OCI-LY7 (cell line): ENCODE measurements at regions not wholly inside any gene's neighbourhood (a gene's known extent, or its start where the extent isn't known, plus 50 kb on each side); places are given as distances from the start of the nearest gene placed in this dataset.
"Not testable (repeated sequence)": the region's sequence is repeated elsewhere in the genome, so short reads cannot be mapped to it uniquely, and the experiment has no call there.

ENCODE experiments used
- BruUV-seq: library from RNA; stranded (reverse); fragments of 400-500 nt; replicated peaks from 2 replicates; lab custom pipeline; 2021; lab: Mats Ljungman, UMichigan
- CTCF ChIA-PET: fragments of 300-600 bp; sonication (Branson Sonifier 250); formaldehyde crosslinking; loops from one replicate; lab custom pipeline; 2022; ENCODE audit warnings: antibody characterized with exemption; ENCODE audit not compliant: unreplicated experiment; lab: Charles Lee
- POLR2A ChIA-PET: fragments of 300-600 bp; sonication (Branson Sonifier 250); formaldehyde crosslinking; loops from one replicate; lab custom pipeline; 2022; ENCODE audit warnings: antibody characterized with exemption; lab: Charles Lee
- DNase-seq: peaks from one replicate; pipeline ENCODE4 v3.0.0-alpha.2; 2015; ENCODE audit warnings: low spot score
- H2AFZ ChIP-seq: fragments of 200-600 bp; sonication (generic), shearing (Covaris generic); 2 replicates; pipeline ENCODE4 v1.6.1; 2014; ENCODE audit warnings: mild to moderate bottlenecking, antibody characterized with exemption, low read length, moderate library complexity
- H3K27ac ChIP-seq: fragments of 200-600 bp; sonication (generic); 2 replicates; pipeline ENCODE4 v1.5.1; 2014; ENCODE audit warnings: mixed run types, low read depth, mild to moderate bottlenecking, moderate library complexity, low read length, inconsistent platforms; ENCODE audit not compliant: poor library complexity, severe bottlenecking
- H3K36me3 ChIP-seq: fragments of 200-600 bp; sonication (generic); 2 replicates; pipeline ENCODE4 v1.6.1; 2014; ENCODE audit warnings: mild to moderate bottlenecking, antibody characterized with exemption, low read length, moderate library complexity, mixed read lengths; ENCODE audit not compliant: insufficient read depth
- H3K4me1 ChIP-seq: fragments of 200-600 bp; sonication (generic); 2 replicates; pipeline ENCODE4 v1.5.1; 2014; ENCODE audit warnings: mild to moderate bottlenecking, low read length; ENCODE audit not compliant: insufficient read depth, poor library complexity, severe bottlenecking
- H3K4me2 ChIP-seq: fragments of 200-600 bp; sonication (generic); 2 replicates; pipeline ENCODE4 v1.6.1; 2014; ENCODE audit warnings: mild to moderate bottlenecking, low read length
- H3K4me3 ChIP-seq: fragments of 200-600 bp; sonication (generic); 2 replicates; pipeline ENCODE4 v1.5.1; 2014; ENCODE audit warnings: mild to moderate bottlenecking, low read depth, low read length; ENCODE audit not compliant: poor library complexity, severe bottlenecking
- H3K79me2 ChIP-seq: fragments of 200-600 bp; sonication (generic); 2 replicates; pipeline ENCODE4 v1.6.1; 2016; ENCODE audit warnings: low read depth, mild to moderate bottlenecking, low read length, moderate library complexity, mixed read lengths; ENCODE audit not compliant: insufficient read depth
- H3K9me2 ChIP-seq: fragments of 200-600 bp; sonication (generic); 2 replicates; pipeline ENCODE4 v1.6.1; 2016; ENCODE audit warnings: mild to moderate bottlenecking, low read length, mixed read lengths; ENCODE audit not compliant: insufficient read depth
- H3K9me3 ChIP-seq: fragments of 200-600 bp; sonication (generic); 2 replicates; pipeline ENCODE4 v1.6.1; 2014; ENCODE audit warnings: mild to moderate bottlenecking, mixed run types, low read length, mixed read lengths
- H4K20me1 ChIP-seq: fragments of 200-600 bp; sonication (generic); 2 replicates; pipeline ENCODE4 v1.6.1; 2014; ENCODE audit warnings: mild to moderate bottlenecking, antibody characterized with exemption, low read length, moderate library complexity, mixed read lengths; ENCODE audit not compliant: insufficient read depth
- CTCF ChIP-seq: fragments of 200-600 bp; sonication (generic); conservative IDR thresholded peaks from 2 replicates; pipeline ENCODE4 v1.5.1; 2014; ENCODE audit warnings: mild to moderate bottlenecking, antibody characterized with exemption, low read length, moderate library complexity, mixed read lengths
- EZH2phosphoT487 ChIP-seq: fragments of 200-600 bp; sonication (generic); IDR thresholded peaks from 2 replicates; pipeline ENCODE4 v1.6.1; 2018; ENCODE audit warnings: low read depth, borderline replicate concordance, mild to moderate bottlenecking, mixed run types, antibody characterized with exemption, low read length, moderate library complexity, mixed read lengths
- intact Hi-C: fragments of 100-400 bp; cut with micrococcal nuclease; formaldehyde crosslinking; loops from one replicate; pipeline ENCODE4 v1.10.0; 2022; ENCODE audit not compliant: unreplicated experiment

GRCh38 chr17:68107373-68107772 lies 71.8 kb downstream of the KPNA2 start:
- no peak for DNase-seq
- Histone ChIP-seq H3K9me2 (no peaks in the 10 kb centered on the region), H3K4me2 (no peak overlapping the region), H3K36me3 (peaks cover 26% of the 10 kb centered on the region), H3K4me1 (peaks cover 9% of the 10 kb centered on the region), H4K20me1 (no peaks in the 10 kb centered on the region), H3K79me2 (peaks cover 40% of the 10 kb centered on the region; the same call in 1 of the 2 replicates), H3K27ac (no peak overlapping the region), H3K4me3 (no peak overlapping the region), H2AFZ (no peak overlapping the region), H3K9me3 (peaks cover 14% of the 10 kb centered on the region)
- BruUV-seq = no TSS peak
- POLR2A ChIA-PET = interaction anchor here (0.6 to 1.2 kb wide), 3 partner anchors 8 to 21 kb away, joined by 3 read pairs; no protein-coding TSS in a partner anchor
- intact Hi-C loops = no loop called here
- TF ChIP-seq EZH2phosphoT487 = no peak
- CTCF ChIA-PET = no interaction called here

DNA sequence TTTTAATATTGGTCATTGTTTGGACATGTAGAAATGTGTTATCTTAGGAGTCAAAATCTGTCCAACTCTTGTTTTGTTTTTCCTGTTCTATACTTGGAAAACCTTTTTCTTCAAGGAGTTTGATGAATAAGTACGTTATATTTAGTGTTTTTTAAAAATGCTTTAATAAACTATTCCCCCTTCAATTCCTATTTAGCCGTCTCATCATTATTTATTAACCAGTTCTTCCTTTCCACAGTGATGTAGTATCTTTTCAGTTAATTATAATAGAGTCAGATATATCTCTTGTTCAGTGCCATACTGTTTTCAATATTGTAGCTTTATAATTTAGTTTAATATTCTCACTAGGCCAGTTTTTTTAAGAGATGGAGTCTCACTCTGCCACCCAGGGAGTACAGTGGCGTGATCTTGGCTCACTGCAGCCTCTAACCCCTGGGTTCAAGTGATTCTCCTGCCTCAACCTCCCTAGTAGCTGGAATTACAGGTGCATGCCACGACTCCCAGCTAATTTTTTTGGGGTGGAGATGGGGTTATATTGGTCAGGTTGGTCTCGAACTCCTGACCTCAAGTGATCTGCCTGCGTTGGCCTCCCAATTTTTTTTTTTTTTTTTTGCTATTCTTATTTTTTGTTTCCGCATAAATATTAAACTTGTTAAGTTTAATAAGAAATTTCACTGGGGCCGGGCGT lies 72.9 kb downstream of the KPNA2 start:
- H3K4me1 ChIP-seq = peaks cover 1% of the 10 kb centered on the region
- DNase-seq = no peak
- CTCF ChIA-PET = no interaction called here
- TF ChIP-seq EZH2phosphoT487 (no peak), CTCF (no peak)
- peaks cover 26% of the 10 kb centered on the region for H3K36me3 ChIP-seq
- H3K9me2 ChIP-seq = no peaks in the 10 kb centered on the region
- H2AFZ ChIP-seq = no peak overlapping the region
- no TSS peak for BruUV-seq
- intact Hi-C loops = no loop called here
- POLR2A ChIA-PET = interaction anchor here (0.5 to 1.2 kb wide), 3 partner anchors 22 to 54 kb away, joined by 3 read pairs; no protein-coding TSS in a partner anchor
- no peak overlapping the region for H3K27ac ChIP-seq
- H3K9me3 ChIP-seq = peaks cover 14% of the 10 kb centered on the region
- H3K79me2 ChIP-seq = peaks cover 35% of the 10 kb centered on the region; the same call in 1 of the 2 replicates
- no peaks in the 10 kb centered on the region for H4K20me1 ChIP-seq
- no peak overlapping the region for H3K4me2 ChIP-seq
- H3K4me3 ChIP-seq = no peak overlapping the region

- H3K36me3 ChIP-seq = peaks cover 29% of the 10 kb centered on the region
- H2AFZ ChIP-seq, H4K20me1 ChIP-seq, H3K4me3 ChIP-seq, H3K4me2 ChIP-seq, BruUV-seq, CTCF ChIA-PET, H3K9me2 ChIP-seq, DNase-seq, H3K4me1 ChIP-seq, intact Hi-C loops, H3K27ac ChIP-seq: not testable (repeated sequence)
- POLR2A ChIA-PET = interaction anchor here (0.7 to 1.2 kb wide), 4 partner anchors 12 to 1308 kb away, joined by 3 to 7 read pairs (median 4); no protein-coding TSS in a partner anchor
- H3K79me2 ChIP-seq = peaks cover 33% of the 10 kb centered on the region; the same call in 1 of the 2 replicates
- H3K9me3 ChIP-seq = peaks cover 14% of the 10 kb centered on the region
Measured at GRCh38 chr17:68109404-68109803, 73.9 kb downstream of the KPNA2 start.

DNA sequence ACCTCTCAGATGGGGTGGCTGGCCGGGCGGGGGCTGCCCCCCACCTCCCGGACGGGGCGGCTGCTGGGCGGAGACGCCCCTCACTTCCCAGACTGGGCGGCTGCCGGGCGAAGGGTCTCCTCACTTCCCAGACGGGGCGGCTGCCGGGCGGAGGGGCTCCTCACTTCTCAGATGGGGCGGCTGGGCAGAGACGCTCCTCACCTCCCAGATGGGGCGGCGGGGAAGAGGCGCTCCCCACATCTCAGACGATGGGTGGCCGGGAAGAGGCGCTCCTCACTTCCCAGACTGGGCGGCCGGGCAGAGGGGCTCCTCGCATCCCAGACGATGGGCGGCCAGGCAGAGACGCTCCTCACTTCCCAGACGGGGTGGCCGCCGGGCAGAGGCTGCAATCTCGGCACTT lies 80.7 kb downstream of the KPNA2 start:
- H3K27ac ChIP-seq, H3K4me1 ChIP-seq, intact Hi-C loops, CTCF ChIA-PET, H4K20me1 ChIP-seq, H3K4me2 ChIP-seq, H3K9me3 ChIP-seq, H3K4me3 ChIP-seq, H3K9me2 ChIP-seq, H2AFZ ChIP-seq, DNase-seq, BruUV-seq: not testable (repeated sequence)
- 0 out of 2 replicates have a peak, but pooled peaks cover 11% of the 10 kb centered on the region for H3K79me2 ChIP-seq
- H3K36me3 ChIP-seq = peaks cover 24% of the 10 kb centered on the region
- POLR2A ChIA-PET = interaction anchor here (0.6 kb wide), 2 partner anchors 47 to 530 kb away, joined by 3 read pairs; no protein-coding TSS in a partner anchor
